ENCODE measurements at regions not wholly inside any gene's neighbourhood (a gene's known extent, or its start where the extent isn't known, plus 50 kb on each side); places are given as distances from the start of the nearest gene placed in this dataset.

GRCh38 chr10:5310914-5311313 lies 53.9 kb upstream of the UCN3 start:
- no peak for TF ChIP-seq CTCF (IDR thresholded peaks at IDR 0.05; ENCODE audit: borderline replicate concordance)
- intact Hi-C loops (cut with micrococcal nuclease): no loop called here
- DNase-seq: no peak
- no peak overlapping the region for H3K27ac ChIP-seq (replicated peaks)
- H3K9me3 ChIP-seq (replicated peaks): no peaks in the 10 kb centered on the region
- H3K4me1 ChIP-seq: no peaks in the 10 kb centered on the region
- no peak overlapping the region for H3K4me3 ChIP-seq
- peaks cover 14% of the 10 kb centered on the region for H3K27me3 ChIP-seq (ENCODE audit: low read depth)
- H3K36me3 ChIP-seq: no peaks in the 10 kb centered on the region

- H3K27ac ChIP-seq (replicated peaks): no peak overlapping the region
- DNase-seq: no peak
- H3K4me1 ChIP-seq: no peaks in the 10 kb centered on the region
- peaks cover 14% of the 10 kb centered on the region for H3K27me3 ChIP-seq (ENCODE audit: low read depth)
- intact Hi-C loops (cut with micrococcal nuclease): no loop called here
- no peaks in the 10 kb centered on the region for H3K9me3 ChIP-seq (replicated peaks)
- TF ChIP-seq CTCF (IDR thresholded peaks at IDR 0.05; ENCODE audit: borderline replicate concordance): no peak
- no peaks in the 10 kb centered on the region for H3K36me3 ChIP-seq
- no peak overlapping the region for H3K4me3 ChIP-seq
These were observed 53.1 kb upstream of the UCN3 start for GRCh38 chr10:5311617-5312016.

GRCh38 chr10:5314840-5315239 lies 49.9 kb upstream of the UCN3 start:
- no peak overlapping the region for H3K27ac ChIP-seq (replicated peaks)
- no peaks in the 10 kb centered on the region for H3K9me3 ChIP-seq (replicated peaks)
- no peaks in the 10 kb centered on the region for H3K36me3 ChIP-seq
- H3K27me3 ChIP-seq (ENCODE audit: low read depth): peaks cover 9% of the 10 kb centered on the region
- no peaks in the 10 kb centered on the region for H3K4me1 ChIP-seq
- intact Hi-C loops (cut with micrococcal nuclease): no loop called here
- no peak for DNase-seq
- TF ChIP-seq CTCF (IDR thresholded peaks at IDR 0.05; ENCODE audit: borderline replicate concordance): no peak
- no peak overlapping the region for H3K4me3 ChIP-seq

Data from left ventricle myocardium inferior (tissue), 1 donor.